Left ventricle myocardium inferior (tissue), 1 donor: ENCODE measurements at regions not wholly inside any gene's neighbourhood (a gene's known extent, or its start where the extent isn't known, plus 50 kb on each side); places are given as distances from the start of the nearest gene placed in this dataset.

Source experiments
- DNase-seq: peaks from one replicate; pipeline ENCODE4 v3.0.0-alpha.2; 2020
- H3K27ac ChIP-seq: fragments of 200-600 bp; replicated peaks from 2 replicates; pipeline ENCODE4 v1.8.0; 2021
- H3K27me3 ChIP-seq: fragments of 200-600 bp; 2 replicates; pipeline ENCODE4 v1.8.0; 2021; ENCODE audit warnings: low read depth
- H3K36me3 ChIP-seq: fragments of 200-600 bp; 2 replicates; pipeline ENCODE4 v1.8.0; 2021
- H3K4me1 ChIP-seq: fragments of 200-600 bp; 2 replicates; pipeline ENCODE4 v1.8.0; 2021
- H3K4me3 ChIP-seq: fragments of 200-600 bp; 2 replicates; pipeline ENCODE4 v1.8.0; 2021; ENCODE audit warnings: mild to moderate bottlenecking, moderate library complexity
- H3K9me3 ChIP-seq: fragments of 200-600 bp; replicated peaks from 2 replicates; pipeline ENCODE4 v1.8.0; 2021
- intact Hi-C: fragments of 100-400 bp; cut with micrococcal nuclease; formaldehyde crosslinking; loops from one replicate; pipeline ENCODE4 v1.11.0; 2022
- TF ChIP-seq, protein P1 (sequence below): fragments of 200-600 bp; IDR thresholded peaks from 2 replicates; pipeline ENCODE4 v1.8.0; 2021; ENCODE audit warnings: antibody characterized with exemption, mild to moderate bottlenecking, borderline replicate concordance
- donor health status: DM: no; HTN: yes; CAD: no; lungs with severe emphysema.

DNA sequence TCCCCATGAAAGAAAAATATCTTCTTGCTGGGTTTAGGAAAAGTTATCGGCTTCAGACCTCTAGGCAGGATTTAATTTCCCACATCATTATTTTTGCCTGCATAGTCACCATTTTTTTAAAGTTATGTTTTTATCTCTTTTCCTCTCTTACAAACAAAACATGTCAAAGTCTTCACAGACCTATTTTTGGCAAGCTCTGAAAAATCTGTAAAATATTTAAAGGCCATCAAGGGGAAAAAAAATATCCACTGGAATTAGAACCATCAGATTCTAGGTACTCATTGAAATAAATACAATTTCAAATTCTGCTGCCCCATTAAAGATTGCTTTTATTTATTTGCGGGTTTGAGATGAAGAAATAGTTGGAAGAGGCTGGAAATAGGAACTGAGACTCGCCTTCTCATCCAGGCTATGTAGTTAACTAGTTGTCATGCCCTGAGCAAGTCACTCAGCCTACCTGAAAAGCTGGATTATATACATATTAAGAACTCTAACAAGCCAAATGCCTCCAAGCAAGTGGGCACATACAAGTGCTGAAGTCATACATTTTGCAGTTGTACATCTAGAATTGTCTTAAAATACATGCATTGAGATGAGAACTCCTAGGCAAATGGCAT is 101.7 kb upstream of the SASH1 start:
- TF ChIP-seq, protein P1, sequence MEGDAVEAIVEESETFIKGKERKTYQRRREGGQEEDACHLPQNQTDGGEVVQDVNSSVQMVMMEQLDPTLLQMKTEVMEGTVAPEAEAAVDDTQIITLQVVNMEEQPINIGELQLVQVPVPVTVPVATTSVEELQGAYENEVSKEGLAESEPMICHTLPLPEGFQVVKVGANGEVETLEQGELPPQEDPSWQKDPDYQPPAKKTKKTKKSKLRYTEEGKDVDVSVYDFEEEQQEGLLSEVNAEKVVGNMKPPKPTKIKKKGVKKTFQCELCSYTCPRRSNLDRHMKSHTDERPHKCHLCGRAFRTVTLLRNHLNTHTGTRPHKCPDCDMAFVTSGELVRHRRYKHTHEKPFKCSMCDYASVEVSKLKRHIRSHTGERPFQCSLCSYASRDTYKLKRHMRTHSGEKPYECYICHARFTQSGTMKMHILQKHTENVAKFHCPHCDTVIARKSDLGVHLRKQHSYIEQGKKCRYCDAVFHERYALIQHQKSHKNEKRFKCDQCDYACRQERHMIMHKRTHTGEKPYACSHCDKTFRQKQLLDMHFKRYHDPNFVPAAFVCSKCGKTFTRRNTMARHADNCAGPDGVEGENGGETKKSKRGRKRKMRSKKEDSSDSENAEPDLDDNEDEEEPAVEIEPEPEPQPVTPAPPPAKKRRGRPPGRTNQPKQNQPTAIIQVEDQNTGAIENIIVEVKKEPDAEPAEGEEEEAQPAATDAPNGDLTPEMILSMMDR = no peak
- no peak for DNase-seq
- H3K4me1 ChIP-seq = peaks cover 58% of the 10 kb centered on the region
- H3K9me3 ChIP-seq = no peaks in the 10 kb centered on the region
- H3K36me3 ChIP-seq = no peaks in the 10 kb centered on the region
- no peak overlapping the region for H3K4me3 ChIP-seq
- H3K27ac ChIP-seq = peak overlapping the region; percentile 79
- no peaks in the 10 kb centered on the region for H3K27me3 ChIP-seq
- intact Hi-C loops = no loop called here

DNA sequence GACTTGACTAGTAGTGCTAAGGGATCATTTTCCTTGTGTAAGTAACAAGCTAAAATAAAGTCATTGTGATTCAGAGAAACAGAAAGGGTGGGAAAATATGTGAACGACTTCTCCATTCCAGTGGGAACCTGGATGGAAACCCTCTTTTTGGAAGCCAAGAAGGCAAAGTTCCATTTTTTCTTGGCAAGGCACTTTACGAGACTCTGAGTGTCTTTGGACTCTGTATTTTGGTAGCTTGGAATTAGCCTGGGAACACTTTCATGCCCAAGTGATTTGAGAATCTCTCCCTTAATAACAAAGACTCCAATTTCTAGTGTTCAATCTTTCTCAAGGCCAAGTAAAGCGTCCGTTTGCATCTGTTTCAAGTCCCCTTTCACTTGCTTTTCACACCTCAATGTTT is 100.5 kb upstream of the SASH1 start:
- Histone ChIP-seq H3K4me1 (peaks cover 59% of the 10 kb centered on the region), H3K27ac (peak overlapping the region; percentile 79), H3K4me3 (no peak overlapping the region), H3K9me3 (no peaks in the 10 kb centered on the region), H3K27me3 (no peaks in the 10 kb centered on the region), H3K36me3 (no peaks in the 10 kb centered on the region)
- no peak for DNase-seq
- intact Hi-C loops = no loop called here
- TF ChIP-seq, protein P1 = no peak

DNA sequence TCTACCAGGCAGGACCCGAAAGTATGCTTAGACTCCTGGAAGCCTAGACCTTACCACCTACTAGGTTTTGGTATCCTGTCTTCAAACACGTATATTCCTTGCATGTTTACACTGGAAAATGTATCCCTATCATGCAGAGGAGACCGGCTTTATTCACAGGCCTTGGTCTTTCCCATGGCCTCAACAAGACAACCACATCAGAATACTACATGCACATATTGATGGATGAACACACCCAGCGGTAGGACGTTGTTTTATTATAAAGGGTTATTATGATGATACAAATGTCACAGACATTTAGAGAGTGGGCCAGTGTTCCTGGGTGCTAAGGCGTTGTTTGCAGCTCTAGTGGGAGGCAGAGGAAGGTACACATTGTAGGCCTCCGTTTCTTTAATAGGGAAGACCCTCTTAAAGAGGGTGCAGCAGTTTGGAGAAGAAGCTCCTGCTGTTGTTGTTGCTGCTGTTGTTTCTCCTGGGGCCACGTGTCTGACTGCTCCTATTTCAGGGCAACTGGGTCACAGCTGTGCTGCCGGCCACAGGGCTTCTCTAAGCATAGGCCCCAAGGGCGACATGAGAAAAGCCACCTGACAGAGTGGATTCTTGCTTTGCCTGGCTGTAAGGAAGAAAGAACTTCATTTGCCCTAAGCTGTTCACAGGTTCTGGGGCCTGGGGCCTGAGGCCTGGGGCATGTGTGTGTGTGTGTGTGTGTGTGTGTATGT is 98.3 kb upstream of the SASH1 start:
- H3K27ac ChIP-seq = peak overlapping the region; percentile 79
- intact Hi-C loops = no loop called here
- H3K9me3 ChIP-seq = no peaks in the 10 kb centered on the region
- no peaks in the 10 kb centered on the region for H3K36me3 ChIP-seq
- no peaks in the 10 kb centered on the region for H3K27me3 ChIP-seq
- H3K4me1 ChIP-seq = peaks cover 61% of the 10 kb centered on the region
- TF ChIP-seq, protein P1 = no peak
- H3K4me3 ChIP-seq = no peak overlapping the region
- peak; percentile 33 for DNase-seq

DNA sequence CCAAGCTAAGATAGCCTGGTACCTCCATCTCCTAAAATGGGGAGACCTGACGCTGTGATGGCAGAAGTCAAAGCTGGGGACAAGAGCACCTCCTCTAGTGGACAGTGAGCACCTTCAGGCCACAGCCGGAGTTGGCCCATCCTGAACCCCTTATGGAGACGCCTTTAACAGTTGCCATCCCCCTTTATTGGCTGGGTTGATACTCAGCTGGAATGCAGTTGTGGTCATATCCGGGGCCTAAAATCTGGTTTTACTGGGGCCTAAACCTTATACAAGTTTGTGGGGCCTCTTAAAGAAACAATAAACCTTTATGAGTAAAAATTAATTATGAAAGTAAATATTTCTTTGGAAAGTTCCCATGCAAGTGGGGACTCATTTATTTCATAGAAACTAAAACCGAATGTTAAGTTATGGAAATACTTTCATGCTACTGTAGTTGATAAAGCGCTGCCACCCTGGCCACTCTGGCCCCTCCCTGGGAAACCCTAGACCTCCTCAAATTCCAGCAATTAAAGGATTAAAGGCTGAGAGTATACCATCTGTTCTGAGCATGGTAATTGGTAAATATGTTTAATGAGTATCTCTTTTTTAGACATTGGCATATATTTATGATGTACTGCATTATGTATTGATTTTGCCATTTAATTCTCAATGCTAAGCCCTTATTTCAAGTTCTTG is 95.1 kb upstream of the SASH1 start:
- Histone ChIP-seq H3K4me3 (no peak overlapping the region), H3K4me1 (peaks cover 58% of the 10 kb centered on the region), H3K9me3 (no peaks in the 10 kb centered on the region), H3K36me3 (no peaks in the 10 kb centered on the region), H3K27ac (peak overlapping the region; percentile 9), H3K27me3 (no peaks in the 10 kb centered on the region)
- no peak for DNase-seq
- intact Hi-C loops = no loop called here
- TF ChIP-seq, protein P1 = no peak

DNA sequence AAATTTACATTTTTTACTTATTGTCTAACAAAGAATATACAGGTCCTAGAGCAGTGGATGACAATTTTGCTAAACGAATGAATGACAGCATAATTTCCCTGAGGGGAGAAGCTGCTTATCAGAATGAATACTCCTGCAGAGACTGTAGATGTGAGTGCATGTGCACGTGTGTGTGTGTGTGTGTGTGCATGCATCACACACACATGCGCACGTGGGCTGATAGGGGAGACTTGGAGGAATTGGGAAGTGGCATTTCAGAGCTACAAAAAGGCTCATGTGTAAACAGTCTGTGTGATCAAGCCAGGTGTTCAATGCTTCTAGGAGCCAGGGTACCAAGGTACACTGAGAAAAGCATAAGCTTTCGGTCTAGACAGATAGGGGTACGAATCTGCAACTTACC is 93.5 kb upstream of the SASH1 start:
- no peak overlapping the region for H3K27ac ChIP-seq
- no peak overlapping the region for H3K4me3 ChIP-seq
- no peaks in the 10 kb centered on the region for H3K36me3 ChIP-seq
- intact Hi-C loops = no loop called here
- peaks cover 46% of the 10 kb centered on the region for H3K4me1 ChIP-seq
- no peaks in the 10 kb centered on the region for H3K27me3 ChIP-seq
- TF ChIP-seq, protein P1 = no peak
- no peaks in the 10 kb centered on the region for H3K9me3 ChIP-seq
- DNase-seq = no peak
